Colon (tissue), 2 donors: ENCODE measurements at regions not wholly inside any gene's neighbourhood (a gene's known extent, or its start where the extent isn't known, plus 50 kb on each side); places are given as distances from the start of the nearest gene placed in this dataset.

Experiments used
- FAIRE-seq: peaks from 2 replicates; lab custom pipeline; 2012; peaks lifted over from hg19 to GRCh38; lab: Jason Lieb, UNC
- donor health status: control.
- donor health status: control.

DNA sequence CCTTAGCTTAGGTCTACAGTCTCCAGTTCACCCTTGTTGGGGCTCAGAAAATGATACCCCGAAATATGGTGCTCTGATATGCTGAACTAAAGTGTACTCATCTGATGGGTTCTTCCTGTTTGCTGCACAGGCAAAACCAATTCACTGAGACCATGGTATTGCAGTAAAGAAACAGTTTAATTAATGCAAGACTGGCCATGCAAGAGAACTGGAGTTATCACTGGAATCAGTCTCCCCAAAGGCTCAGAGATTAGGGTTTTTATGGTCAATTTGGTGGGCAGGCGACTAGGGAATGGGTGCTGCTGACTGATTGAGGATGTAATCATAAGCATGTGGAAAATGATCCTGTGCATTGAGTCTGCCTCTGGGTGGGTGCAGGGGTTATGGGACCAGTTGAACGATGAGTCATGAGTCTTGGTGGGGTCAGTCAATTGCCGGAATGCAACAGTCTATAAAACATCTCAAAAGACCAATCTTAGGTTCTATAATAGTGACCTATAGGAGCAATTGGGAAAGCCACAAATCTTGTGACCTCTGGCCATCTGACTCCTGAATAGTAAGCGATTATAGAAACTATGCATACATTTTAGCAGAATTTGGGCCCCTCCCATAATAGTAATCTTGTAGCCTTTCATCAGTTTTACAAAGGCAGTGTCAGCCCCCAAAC lies 113.0 kb upstream of the ANKRD55 start:
- no peak for FAIRE-seq

DNA sequence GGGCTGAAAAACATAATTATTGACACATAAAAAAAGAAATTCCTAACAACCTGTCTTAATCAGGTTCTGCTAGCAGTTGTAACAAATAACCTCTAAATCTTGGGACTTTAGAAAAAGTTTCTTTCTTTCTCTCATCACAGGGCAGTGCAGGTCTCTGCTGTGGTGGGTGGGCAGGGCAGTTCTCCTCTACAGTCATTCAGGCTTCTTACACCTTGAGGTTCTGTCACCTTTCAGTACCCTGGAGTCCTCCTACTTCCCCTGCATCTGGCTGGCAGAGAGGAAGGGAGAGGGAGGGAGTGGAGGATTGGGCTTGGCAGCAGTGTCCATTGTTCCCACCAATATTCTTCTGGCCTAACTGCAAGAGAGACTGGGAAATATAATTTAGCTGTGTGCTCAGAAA lies 112.2 kb upstream of the ANKRD55 start:
- no peak for FAIRE-seq

DNA sequence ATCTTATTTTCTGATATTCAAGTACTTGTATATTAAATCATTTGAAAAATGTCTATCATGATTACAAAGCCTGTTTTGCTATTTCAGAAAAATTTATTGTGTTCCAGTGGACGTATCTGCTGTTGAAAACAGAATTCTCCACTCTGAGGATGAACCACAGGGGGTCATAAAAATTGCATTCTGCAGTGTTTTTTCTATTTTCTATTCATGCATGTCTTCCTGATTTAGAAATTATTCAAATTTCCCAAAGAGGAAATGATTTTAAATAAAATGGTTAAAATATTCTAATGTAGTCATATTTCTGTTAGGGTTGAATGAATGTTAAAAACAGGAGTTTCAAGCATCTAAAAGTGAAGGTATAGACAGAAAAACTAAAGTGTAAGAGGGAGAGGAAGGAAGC lies 111.5 kb upstream of the ANKRD55 start:
- FAIRE-seq, result no peak

DNA sequence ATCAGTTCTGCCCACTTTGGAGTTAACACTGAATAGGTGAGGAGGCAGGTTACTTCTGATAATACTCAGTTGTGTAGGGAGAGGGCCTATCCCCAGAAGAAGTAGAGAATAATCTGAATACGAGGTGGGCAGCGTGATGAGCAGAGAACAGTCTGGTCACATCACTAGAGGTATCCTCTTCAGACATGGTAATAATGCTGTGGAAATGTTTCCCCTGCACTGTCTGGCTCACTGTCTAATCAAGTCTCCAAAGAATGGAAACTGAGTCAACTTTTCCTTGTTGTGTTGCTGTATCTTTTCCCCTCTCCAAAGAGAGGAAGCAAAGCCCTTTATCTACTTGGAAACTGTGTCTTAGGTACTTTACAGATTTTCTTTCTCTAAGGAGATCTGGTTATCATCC lies 110.9 kb upstream of the ANKRD55 start:
- no peak for FAIRE-seq

DNA sequence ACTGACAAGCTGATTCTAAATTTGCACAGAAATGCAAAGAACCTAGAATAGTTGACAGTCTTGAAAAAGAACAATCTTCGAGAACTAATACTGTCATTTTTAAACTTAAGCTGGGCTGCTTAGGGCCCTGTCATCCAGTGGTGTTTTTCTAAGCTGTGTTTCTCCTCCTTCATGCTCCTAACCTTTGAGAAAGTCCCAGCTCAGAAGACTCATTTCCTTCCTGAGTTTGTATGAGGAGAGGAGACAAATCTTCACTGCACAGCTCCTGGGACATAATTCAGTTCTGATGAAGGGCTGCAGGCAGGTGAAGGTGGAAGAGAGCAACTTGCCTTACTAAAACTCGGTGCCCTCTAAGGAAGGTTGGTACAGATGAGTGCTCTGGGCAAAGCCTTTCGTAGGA lies 109.5 kb upstream of the ANKRD55 start:
- FAIRE-seq, result no peak

DNA sequence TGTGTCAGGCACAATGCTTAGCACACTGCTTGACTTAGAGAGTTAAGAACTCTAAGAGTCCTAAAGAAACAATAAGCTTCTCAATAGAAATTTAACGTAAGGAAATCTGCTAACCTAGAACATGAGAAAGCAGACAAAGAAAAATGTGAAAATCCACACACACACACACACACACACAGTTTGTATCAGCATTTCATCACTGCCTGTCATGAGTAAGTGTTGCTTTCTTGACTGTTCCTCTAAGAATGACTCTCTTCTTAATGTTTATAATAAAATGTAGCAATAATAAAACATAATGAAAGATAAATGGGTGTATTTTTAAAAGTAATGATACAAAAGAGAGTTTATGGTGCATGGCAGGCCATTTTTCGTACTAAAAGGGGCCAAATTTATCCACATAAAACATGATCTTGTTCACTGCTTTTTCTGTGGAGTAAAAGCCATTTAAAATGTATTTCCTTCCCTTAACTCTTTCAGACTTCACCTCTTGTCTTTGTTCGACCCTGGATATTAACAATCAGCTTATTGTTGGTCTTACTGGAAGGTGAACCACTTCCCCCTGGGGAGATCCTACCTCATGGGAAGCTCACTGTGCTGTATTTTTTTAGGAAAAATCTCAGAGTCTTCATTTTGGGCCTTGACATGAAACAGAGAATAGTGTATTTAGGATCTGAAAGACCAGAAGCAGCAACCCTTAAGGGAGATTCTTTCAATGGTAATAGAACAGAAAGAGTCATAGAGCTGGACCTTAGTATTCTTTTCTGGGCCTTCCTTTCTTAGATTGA lies 107.3 kb upstream of the ANKRD55 start:
- no peak for FAIRE-seq

DNA sequence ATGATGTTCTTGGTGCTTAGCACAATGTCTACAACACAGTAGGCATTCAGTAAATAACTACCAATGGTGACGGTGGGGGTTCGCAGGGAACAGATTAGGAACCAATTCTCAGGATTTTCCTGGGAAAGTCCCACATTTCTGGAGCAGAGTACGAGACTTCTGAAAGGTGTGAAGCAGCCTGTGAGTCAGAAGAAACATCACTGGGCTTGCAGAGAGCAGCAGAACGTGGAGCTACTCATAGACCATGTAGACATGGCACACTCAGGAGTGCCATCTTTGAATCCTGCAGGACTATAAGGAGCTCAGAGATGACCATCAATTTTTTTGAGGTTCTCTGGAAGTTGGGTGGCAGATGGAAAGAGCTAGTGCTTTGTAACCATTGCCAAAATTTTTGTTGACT lies 106.6 kb upstream of the ANKRD55 start:
- no peak for FAIRE-seq

DNA sequence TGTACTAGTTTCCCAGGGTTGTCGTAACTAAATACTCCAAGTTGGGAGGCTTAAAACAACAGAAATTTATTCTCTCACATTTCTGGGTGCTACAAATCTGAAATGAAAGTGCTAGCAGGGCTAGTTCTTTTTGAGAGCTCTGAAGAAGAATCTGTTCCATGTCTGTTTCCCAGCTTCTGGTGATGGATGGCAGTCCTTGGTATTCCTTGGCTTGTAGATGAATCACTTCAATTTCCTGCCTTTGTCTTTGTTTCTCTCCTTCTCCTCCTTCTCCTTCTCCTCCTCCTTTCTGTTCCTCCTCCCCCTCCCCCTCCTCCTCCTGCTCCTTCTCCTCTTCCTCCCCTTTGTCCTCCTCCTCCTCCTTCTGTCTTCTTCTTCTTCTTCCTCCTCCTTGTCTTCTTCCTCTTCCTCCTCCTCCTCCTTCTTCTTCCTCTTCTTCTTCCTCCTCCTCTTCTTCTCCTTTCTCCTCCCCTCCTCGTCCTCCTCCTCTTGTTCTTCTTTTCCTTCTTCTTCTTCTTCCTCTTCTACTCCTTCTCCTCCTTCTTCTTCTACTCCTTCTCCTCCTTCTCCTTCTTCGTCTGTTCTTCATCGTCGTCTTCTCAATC lies 104.7 kb upstream of the ANKRD55 start:
- FAIRE-seq, result no peak

DNA sequence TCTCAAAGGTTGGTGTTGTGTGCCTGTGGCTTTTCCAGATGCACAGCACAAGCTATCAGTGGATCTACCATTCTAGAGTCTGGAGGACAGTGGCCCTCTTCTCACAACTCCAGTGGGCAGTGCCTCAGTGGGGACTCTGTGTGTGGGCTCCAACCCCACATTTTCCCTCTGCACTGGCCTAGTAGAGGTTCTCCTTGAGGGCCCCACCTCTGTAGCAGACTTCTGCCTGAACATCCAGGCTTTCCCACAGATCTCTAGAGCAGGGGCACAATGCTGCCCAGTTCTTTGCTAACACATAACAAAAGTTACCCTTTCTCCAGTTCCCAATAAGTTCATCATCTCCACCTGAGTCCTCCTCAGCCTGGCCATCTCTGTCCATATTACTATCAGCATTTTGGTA lies 102.1 kb upstream of the ANKRD55 start:
- FAIRE-seq, result no peak

DNA sequence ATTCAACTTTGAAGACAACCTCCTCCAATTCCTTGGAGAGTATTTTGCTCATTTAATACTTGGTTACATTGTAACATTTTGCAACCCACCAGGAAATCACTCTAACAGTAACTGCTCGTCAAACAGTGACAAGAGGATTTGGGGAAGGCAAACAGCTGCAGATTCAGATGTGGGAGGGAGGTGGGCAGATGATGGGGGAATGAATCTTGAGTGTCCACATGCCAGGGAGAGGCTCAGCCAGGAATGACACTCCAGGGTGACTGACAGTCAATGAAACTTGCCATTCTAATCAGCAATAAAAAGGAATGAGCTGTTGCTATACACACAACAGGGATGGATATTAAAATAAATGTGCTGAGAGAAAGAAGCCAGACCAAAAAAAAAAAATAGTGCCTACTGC lies 97.7 kb upstream of the ANKRD55 start:
- FAIRE-seq, result no peak

DNA sequence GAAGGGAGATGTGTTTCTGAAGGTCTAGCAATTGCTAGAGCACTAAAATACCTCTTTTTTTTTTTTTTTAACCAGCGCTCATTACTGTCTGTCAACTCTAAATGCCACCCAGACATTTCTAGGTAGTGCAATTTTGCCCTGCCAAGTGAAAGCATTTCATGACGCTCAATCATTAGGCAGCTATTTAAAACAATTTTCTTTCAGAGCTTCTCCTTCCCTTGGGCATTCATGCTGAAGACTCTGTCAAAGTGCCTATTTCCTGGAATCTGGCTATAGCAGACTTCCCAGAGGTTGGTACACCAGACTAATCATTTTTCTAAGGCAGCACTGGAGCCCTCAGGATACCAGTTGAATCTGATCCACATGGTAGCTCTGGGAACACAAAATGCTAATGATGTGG lies 97.0 kb upstream of the ANKRD55 start:
- FAIRE-seq, result no peak

DNA sequence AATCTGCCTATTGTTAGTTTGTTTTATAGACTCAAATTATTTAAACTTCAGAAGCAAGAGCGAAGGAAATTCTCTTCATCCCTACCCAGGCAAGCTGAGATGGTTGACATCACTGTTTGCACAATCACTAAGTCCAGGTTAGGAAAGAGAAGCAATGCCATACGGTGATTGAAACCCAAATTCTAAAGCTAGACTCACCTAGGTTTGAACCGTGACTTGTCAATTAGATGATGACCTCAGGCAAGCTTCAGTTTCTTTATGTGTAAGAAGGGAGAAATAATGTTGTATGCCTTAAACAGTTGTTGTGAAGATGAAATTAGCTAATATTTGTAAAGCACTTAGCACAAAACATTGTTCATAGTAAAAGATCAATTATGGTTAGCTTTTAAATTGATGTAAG lies 96.5 kb upstream of the ANKRD55 start:
- no peak for FAIRE-seq

DNA sequence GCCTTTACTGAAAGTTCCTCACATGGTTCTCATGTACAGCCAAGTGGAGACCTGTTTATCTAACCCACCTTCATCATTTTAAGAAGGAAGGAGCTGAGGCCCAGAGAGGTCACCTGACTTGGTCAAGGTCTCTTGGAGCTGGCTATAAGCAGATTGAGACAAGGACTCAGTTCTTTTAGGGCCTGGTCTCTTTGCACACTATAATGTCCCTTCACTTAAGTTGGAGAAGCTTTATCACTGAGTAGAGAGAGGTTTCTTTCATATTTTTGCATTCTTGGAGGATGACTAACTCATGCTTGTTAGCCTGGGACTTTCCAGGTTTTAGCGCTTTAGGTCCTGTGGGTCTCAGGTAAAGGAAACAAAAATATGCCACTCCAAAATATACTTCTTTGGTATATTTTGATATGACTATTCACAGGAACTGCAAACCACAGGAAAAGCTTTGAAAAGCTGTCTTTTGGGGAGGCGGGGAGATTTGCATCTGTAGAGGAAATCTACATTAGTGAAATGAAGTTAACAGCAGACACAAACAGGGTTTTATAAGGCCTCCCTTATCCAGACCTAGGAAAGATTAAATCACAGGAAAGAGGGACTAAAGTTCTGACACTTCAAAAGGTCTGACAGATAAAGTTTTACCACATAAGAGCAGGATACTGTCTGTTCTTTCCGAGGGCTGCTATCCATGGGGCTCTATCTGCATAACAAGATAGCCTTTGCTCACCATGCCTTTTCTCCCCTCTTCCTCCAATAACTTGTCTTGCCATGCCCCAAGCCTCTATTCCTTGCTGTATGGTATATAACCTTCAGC lies 95.8 kb upstream of the ANKRD55 start:
- no peak for FAIRE-seq

DNA sequence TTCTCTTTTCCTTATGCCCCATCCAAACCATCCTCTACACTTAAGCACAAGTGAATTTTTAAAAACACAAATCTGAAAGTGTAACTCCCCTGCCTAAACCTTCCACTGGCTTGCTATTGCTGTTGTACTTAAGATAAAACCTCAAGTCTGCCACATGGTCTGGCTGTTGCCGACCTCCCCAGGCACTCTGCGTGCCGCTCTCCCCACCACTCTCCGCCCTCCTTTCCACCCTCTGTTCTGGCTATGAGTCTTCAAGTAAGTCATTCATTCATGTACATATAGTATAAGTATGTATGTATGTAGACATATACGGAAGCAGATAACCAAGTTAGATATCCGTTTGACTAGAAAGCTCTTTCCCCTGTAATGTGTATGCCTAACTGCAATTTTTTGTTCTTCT lies 94.7 kb upstream of the ANKRD55 start:
- FAIRE-seq, result no peak

DNA sequence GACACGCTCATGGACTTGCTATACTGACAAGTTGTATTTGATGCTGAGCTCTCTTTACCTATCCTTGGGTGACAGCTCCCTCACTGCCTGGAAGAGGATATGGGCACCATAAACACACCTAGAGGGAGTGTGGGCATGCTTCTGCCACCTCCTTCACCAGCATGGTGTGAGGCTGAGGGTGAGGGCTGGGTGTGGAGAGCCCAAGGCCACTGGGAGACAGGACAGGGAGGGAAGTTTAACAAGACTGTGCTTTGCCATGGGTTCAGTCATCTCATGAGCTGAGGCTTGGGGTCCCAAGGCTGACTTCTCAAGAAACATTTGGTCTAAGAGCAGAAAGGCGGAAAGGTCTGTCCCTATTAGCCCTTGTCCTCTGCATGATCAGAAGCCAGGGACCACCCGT lies 93.6 kb upstream of the ANKRD55 start:
- no peak for FAIRE-seq

DNA sequence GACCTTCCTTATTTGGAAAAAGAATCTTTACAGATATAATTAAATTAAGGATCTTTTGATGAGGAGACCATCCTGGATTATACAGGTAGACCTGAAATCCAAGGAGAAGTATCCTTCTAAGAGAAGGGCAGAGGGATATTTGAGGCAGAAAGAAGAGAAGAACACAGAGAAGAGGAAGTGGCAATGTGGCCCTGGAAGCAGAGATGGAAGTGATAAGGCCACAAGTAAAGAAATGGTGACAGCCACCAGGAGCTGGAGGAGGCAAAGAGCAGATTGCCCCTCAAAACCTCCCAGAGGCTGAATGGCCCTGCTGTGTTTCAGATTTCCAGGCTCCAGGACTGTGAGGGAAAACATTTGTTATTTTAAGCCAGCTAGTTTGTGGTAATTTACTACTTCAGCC lies 93.0 kb upstream of the ANKRD55 start:
- no peak for FAIRE-seq

DNA sequence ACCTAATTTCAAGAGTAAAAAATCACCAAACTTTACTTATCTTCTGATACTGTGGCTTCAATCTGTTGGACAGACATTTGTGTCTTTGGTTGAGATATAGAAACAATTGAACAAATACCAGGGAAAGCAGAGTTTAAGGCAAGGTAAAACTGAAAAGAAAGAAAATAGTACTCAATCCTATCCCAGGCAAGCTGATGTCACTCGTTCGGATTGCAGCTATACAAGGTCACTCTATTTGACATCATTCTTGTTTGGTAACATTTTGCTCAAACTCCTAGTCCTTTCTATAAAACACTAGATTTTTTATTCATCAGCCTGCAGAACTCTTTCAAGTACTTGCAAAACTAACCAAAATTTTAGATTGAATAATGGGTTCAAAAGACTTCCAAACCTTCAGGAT lies 91.9 kb upstream of the ANKRD55 start:
- no peak for FAIRE-seq

DNA sequence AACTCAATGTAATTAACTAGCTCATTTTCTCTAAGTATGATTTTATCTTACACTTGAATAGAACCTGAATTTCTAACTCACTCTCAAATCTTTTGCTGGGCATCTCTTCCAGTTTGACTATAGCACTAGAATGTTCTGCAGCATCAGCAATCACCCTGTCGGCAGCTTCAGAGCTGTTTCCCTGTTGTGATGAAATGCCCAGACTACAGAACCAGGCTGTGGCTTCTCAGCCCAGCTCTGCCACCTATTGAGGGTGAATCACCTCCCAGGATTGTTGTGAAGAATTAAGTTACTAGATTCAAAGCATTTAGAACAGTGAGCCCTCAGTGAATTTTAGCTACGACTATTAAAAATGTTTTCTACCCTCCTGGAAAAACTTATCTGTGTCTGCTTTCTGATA lies 90.4 kb upstream of the ANKRD55 start:
- no peak for FAIRE-seq

DNA sequence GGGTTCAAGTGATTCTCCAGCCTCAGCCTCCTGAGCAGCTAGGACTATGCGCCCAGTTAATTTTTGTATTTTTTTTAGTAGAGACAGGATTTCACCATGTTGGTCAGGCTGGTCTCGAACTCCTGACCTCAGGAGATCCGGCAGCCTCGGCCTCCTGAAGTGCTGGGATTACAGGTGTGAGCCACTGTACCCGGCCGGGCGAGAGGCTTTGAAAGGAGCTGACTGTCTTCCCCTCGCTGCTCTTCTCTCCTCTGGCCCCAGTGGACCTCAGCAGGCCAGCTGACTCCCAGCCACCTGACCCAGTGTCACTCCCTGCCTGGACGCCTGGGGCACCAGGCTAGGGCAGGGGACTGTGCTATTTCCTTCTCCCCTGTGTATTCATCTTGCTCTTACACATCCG lies 89.5 kb upstream of the ANKRD55 start:
- no peak for FAIRE-seq

DNA sequence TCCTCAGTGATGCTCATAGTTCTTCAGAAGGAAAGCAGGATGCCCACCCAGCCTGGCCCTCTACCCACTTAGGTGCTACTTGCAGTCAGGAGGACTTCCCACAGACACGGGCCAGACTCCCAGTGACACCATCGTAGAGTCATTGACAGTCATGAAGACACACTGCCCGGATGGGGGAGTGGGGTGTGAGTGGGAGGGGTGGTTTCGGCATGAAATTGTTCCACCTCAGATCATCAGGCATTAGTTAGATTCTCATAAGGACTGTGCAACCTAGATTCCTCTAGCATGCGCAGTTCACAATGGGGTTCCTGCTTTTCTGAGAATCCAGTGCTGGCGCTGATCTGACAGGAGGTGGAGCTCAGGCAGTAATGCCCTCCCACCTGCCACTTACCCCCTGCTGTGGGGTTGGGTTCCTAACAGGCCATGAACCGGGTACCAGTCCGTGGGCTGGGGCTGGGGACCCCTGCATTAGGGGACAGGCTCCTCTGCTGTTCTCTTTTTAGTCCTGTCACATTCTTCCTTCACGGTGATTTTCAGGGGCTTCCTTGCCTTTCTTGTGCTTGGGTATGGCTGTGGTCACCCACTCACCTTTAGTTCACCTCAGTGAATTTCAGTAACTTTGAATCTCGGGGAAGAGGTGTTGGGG lies 88.2 kb upstream of the ANKRD55 start:
- no peak for FAIRE-seq

DNA sequence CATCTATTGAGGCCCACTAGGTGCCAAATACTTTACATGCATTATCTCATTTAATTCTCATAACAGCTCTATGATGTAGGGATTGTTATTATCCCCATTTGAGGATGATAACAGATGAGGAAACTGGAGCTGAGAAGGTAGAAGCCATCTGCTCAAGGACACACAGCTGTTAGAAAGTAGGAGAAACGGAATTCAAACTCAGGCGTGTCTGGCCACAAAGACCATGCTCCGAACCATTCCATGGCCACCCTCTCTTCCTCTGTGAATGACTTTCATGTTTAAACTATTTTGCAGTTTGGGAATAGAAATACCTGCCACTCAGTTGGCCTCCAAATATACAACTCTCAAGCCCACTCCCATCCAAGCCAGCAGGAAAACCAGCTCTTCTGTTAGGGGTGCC lies 87.6 kb upstream of the ANKRD55 start:
- no peak for FAIRE-seq

DNA sequence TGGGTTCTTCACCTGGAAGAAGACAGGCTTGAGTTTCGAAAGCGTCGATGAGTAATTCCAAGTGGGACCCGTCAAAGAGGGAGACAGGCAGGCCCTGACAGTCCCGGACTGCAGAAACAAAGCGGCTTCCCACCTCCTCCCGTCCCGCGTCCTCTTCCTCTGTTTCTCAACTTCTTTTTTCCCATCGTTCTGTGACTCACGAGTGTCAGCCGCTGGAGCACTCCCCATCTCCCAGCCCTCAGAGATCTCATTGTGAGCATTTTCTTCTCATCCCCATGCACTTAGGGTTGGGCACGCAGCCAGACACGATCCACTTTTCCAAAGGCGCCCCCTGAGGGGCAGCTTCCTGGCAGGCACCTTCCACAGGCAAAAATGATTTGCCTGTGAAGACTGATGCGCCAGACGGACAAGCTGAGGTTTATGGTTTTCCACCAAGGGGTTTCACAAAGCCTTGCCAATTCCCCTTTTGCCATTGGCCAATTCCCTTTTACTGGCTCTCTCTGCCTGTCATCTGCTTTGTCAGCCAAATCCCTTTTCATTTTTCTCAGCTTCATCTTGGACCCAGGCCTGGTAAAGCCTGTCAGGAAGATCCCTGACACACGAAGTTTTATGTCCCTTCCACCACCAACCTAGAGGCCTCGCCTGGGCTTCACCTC lies 86.5 kb upstream of the ANKRD55 start:
- no peak for FAIRE-seq
